Psoas muscle (tissue), 7 donors: ENCODE measurements at regions not wholly inside any gene's neighbourhood (a gene's known extent, or its start where the extent isn't known, plus 50 kb on each side); places are given as distances from the start of the nearest gene placed in this dataset.

Source experiments
- ATAC-seq, 4 donors: fragments of 200-7000 bp; cut with Tn5 transposase; one replicate each; pipeline ENCODE4 v1.9.1; 2020; ENCODE audit warnings: moderate library complexity in 3 of 4, mild to moderate bottlenecking in 2 of 4
- DNase-seq, 2 donors: peaks; one replicate each; pipeline ENCODE4 v3.0.0-alpha.2; 2020
- H3K27ac ChIP-seq: fragments of 200-600 bp; one replicate; pipeline ENCODE4 v1.8.0; 2022
- H3K27me3 ChIP-seq, 3 donors: fragments of 200-600 bp in 1 of 3; one replicate each; pipeline versions ENCODE4 v1.6.1 to v1.8.0; 2013 to 2022; ENCODE audit warnings: low read length in 2 of 3, mild to moderate bottlenecking in 2 of 3, moderate library complexity in 1 of 3; ENCODE audit not compliant: insufficient read depth in 3 of 3
- H3K36me3 ChIP-seq, 2 donors: fragments of 200-600 bp in 1 of 2; one replicate each; pipeline versions ENCODE4 v1.6.1 to v1.8.0; 2013 to 2022; ENCODE audit warnings: low read depth in 1 of 2, mild to moderate bottlenecking in 1 of 2, moderate library complexity in 1 of 2; ENCODE audit not compliant: insufficient read depth in 1 of 2
- H3K4me1 ChIP-seq: fragments of 200-600 bp; one replicate; pipeline ENCODE4 v1.8.0; 2022
- H3K4me3 ChIP-seq: fragments of 200-600 bp; one replicate; pipeline ENCODE4 v1.8.0; 2022; ENCODE audit warnings: mild to moderate bottlenecking
- H3K9me3 ChIP-seq: fragments of 200-600 bp; one replicate; pipeline ENCODE4 v1.8.0; 2022
- WGBS, 3 donors: extraction: QIAGEN DNeasy Blood & Tissue Kit; methylation state at CpG; one replicate each; pipeline versions ENCODE4 v1.1.6 to v1.1.7; 2013; 5-methylcytosine and 5-hydroxymethylcytosine counted together
- intact Hi-C, 2 donors: fragments of 100-400 bp; cut with DNase I; formaldehyde crosslinking; loops; one replicate each; pipeline versions ENCODE4 v1.11.0 to v1.14.2; 2022
- TF ChIP-seq, protein P1 (sequence below): fragments of 200-600 bp; IDR thresholded peaks from one replicate; pipeline ENCODE4 v1.8.0; 2022; ENCODE audit warnings: antibody characterized with exemption
- donor health status: healthy with polysubstance abuse.
- donor health status: DM: no; HTN: no; CAD: no; lungs with moderate emphysema.
- donor health status: Bipolar disorder and iron deficiency.
- donor health status: healthy.
- donor health status: DM: yes; HTN: yes; CAD: no.
- donor health status: DM: no; HTN: no; CAD: no.
- donor health status: DM: yes; HTN: yes; CAD: no.

DNA sequence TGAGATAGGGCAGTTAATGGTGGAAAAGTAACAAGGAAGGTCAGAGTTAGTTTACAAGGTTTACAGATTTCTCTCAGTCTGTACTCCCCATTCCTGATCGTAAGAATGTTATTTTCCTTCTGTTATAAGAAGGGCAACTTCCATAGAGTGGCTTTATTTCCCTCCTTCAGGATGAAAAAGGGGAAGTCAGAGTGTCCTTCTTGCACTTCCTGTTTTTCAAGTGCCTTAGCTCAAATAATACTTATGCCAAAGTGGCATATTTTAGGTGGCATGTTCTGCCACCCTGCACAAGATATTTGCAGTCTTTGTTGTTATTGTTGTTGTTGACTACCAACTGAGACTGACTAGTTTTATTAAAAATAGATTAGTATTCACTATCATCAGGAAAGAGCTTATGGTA is 730.7 kb upstream of the ADGRL4 start:
- H3K27ac ChIP-seq, result no peak overlapping the region
- no peaks in the 10 kb centered on the region for H3K4me1 ChIP-seq
- TF ChIP-seq, protein P1, sequence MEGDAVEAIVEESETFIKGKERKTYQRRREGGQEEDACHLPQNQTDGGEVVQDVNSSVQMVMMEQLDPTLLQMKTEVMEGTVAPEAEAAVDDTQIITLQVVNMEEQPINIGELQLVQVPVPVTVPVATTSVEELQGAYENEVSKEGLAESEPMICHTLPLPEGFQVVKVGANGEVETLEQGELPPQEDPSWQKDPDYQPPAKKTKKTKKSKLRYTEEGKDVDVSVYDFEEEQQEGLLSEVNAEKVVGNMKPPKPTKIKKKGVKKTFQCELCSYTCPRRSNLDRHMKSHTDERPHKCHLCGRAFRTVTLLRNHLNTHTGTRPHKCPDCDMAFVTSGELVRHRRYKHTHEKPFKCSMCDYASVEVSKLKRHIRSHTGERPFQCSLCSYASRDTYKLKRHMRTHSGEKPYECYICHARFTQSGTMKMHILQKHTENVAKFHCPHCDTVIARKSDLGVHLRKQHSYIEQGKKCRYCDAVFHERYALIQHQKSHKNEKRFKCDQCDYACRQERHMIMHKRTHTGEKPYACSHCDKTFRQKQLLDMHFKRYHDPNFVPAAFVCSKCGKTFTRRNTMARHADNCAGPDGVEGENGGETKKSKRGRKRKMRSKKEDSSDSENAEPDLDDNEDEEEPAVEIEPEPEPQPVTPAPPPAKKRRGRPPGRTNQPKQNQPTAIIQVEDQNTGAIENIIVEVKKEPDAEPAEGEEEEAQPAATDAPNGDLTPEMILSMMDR, result no peak
- DNase-seq (no peak), ATAC-seq (no peak)
- intact Hi-C loops, result no loop called here
- no peak overlapping the region for H3K4me3 ChIP-seq
- H3K36me3 ChIP-seq, result no peaks in the 10 kb centered on the region
- no peaks in the 10 kb centered on the region for H3K27me3 ChIP-seq
- H3K9me3 ChIP-seq, result no peaks in the 10 kb centered on the region
- WGBS, 3 donors, result 82 to 92% (median 86%) methylated on average over 1 of the region's 1 CpG

DNA sequence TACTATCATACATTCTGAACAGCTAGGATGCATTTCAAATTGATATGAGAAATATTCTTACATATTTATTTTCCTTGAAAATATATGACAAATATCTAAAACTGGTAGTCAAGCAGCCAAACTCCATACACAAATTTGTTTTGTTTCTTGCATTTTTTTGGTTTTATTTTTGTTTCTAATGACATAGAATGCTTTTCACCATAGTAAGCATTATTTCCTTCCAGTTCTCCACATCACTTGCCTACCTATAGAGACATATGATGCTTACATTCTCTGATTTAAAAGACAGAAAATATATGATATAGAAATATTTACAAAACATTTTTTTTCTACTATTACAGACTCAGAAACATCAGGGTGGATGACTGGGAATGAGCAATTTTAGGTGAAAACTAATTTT is 726.4 kb upstream of the ADGRL4 start:
- Histone ChIP-seq H3K27me3 (no peaks in the 10 kb centered on the region), H3K36me3 (no peaks in the 10 kb centered on the region), H3K4me1 (no peaks in the 10 kb centered on the region), H3K4me3 (no peak overlapping the region), H3K9me3 (no peaks in the 10 kb centered on the region), H3K27ac (no peak overlapping the region)
- DNase-seq (no peak), ATAC-seq (no peak)
- intact Hi-C loops, result no loop called here
- TF ChIP-seq, protein P1, result no peak

DNA sequence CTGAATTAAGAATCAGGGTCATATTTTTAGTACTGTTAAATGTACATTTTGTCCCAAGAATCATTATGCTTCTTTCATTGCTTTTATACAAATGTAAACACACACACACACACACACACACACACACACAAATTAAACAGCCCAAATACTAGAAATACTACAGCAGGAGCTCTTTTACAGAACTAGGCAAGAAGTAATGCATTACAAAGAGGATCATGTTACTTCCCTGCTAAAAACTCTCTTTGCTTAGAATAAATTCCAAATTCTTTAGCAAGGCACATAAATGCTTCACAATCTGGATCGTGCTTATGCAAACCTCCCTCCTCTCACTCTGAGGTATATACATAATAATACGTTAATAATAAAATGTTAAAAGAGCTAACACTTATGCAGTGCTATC is 720.4 kb upstream of the ADGRL4 start:
- DNase-seq (no peak), ATAC-seq (no peak)
- H3K9me3 ChIP-seq, result no peaks in the 10 kb centered on the region
- H3K4me1 ChIP-seq, result no peaks in the 10 kb centered on the region
- no peaks in the 10 kb centered on the region for H3K27me3 ChIP-seq
- H3K4me3 ChIP-seq, result no peak overlapping the region
- intact Hi-C loops, result no loop called here
- TF ChIP-seq, protein P1, result no peak
- H3K36me3 ChIP-seq, result no peaks in the 10 kb centered on the region
- 43 to 49% (median 48%) methylated on average over 2 of the region's 2 CpGs for WGBS, 3 donors
- no peak overlapping the region for H3K27ac ChIP-seq

DNA sequence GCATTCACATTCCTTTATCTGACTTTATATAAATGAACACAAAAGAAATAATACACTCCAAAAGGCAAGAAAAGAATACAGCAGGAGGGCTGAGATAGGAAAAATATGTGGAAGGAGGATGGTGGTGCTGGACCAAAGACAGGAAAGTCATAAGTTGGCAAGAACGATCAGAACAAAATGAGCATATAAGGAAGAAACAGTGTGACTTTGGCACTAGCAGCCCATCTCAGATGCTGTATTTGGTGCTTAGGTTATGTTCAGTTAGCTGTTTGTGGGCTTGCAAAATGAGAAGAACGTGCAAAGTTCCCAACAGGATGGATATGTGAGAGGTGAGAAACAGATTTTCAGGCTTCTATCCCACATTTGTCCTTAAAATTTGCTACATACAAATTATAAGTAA is 719.8 kb upstream of the ADGRL4 start:
- Histone ChIP-seq H3K4me3 (no peak overlapping the region), H3K4me1 (no peaks in the 10 kb centered on the region), H3K9me3 (no peaks in the 10 kb centered on the region), H3K27me3 (no peaks in the 10 kb centered on the region), H3K27ac (no peak overlapping the region), H3K36me3 (no peaks in the 10 kb centered on the region)
- 19 to 26% (median 19%) methylated on average over 2 of the region's 2 CpGs for WGBS, 3 donors
- intact Hi-C loops, result no loop called here
- DNase-seq, result no peak
- no peak for ATAC-seq
- TF ChIP-seq, protein P1, result no peak

DNA sequence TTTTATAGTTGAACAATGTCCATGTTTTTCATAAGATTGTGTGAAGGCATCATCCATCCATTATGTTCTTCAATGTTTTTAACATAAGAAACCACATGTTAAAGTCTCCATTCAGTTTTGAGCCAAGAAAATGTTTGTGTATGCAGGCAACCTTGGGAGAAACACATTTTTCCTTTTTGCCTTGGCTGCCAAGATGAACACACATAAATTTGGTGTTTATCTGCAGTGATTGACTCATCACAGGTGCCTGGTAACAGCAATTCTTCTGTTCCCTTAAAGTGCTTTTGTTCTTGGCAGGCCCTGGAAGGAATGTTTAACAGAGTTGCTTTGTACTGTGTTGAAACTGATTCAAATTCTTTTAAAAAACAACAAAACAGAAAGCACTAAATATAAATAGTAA is 709.9 kb upstream of the ADGRL4 start:
- Histone ChIP-seq H3K36me3 (no peaks in the 10 kb centered on the region), H3K4me3 (no peak overlapping the region), H3K27ac (no peak overlapping the region), H3K9me3 (no peaks in the 10 kb centered on the region), H3K27me3 (no peaks in the 10 kb centered on the region), H3K4me1 (no peaks in the 10 kb centered on the region)
- TF ChIP-seq, protein P1, result no peak
- intact Hi-C loops, result no loop called here
- DNase-seq, result no peak
- ATAC-seq, result no peak
